HepG2 (cell line): ENCODE measurements at regions not wholly inside any gene's neighbourhood (a gene's known extent, or its start where the extent isn't known, plus 50 kb on each side); places are given as distances from the start of the nearest gene placed in this dataset.

Experiments used
- ATAC-seq: fragments of 200-7000 bp; cut with Tn5 transposase; 3 replicates; pipeline ENCODE4 v1.9.1; 2020; ENCODE audit warnings: mild to moderate bottlenecking, moderate library complexity
- BruUV-seq: library from RNA; stranded (reverse); fragments of 400-500 nt; replicated peaks from 2 replicates; lab custom pipeline; 2021; lab: Mats Ljungman, UMichigan
- CTCF ChIA-PET: fragments of 300-600 bp; formaldehyde crosslinking; extraction: SDS; loops from one replicate; lab custom pipeline; 2021; ENCODE audit warnings: low total read pairs, inconsistent platforms, low intra/inter-chr PET ratio; lab: Yijun Ruan, JAX
- POLR2A ChIA-PET: fragments of 350-600 bp; sonication (Branson Sonifier 250); formaldehyde crosslinking; loops from one replicate; lab custom pipeline; 2020; ENCODE audit warnings: antibody characterized with exemption, inconsistent platforms; lab: Yijun Ruan, JAX
- DNase-seq: peaks from one replicate; pipeline ENCODE4 v3.0.0-alpha.2; 2015; ENCODE audit warnings: low spot score
- FAIRE-seq: peaks from 3 replicates; lab custom pipeline; 2011; peaks lifted over from hg19 to GRCh38; lab: Jason Lieb, UNC
- H2AFZ ChIP-seq: one replicate; pipeline ENCODE4 v1.6.1; 2011; ENCODE audit warnings: low read length, inconsistent platforms
- H3K27ac ChIP-seq: fragments of 300-600 bp; 3 replicates; pipeline ENCODE4 v1.8.0; 2011; ENCODE audit warnings: mixed run types, mild to moderate bottlenecking, mixed read lengths, low read length, inconsistent platforms; ENCODE audit not compliant: insufficient read depth; ENCODE audit errors: extremely low read length
- H3K27me3 ChIP-seq, 2 experiments: fragments of 200-600 bp in 1 of 2; 2 replicates in 1 of 2; 3 replicates in 1 of 2; pipeline versions ENCODE4 v1.6.0 to v1.8.0; 2011; ENCODE audit warnings: low read length in 2 of 2, mild to moderate bottlenecking in 2 of 2, moderate library complexity in 2 of 2, inconsistent platforms in 1 of 2; ENCODE audit not compliant: insufficient read depth in 2 of 2, control insufficient read depth in 1 of 2
- H3K36me3 ChIP-seq, 2 experiments: fragments of 200-600 bp in 1 of 2; replicated peaks in 1 of 2; 2 replicates in 1 of 2; 3 replicates in 1 of 2; pipeline versions ENCODE4 v1.5.1 to v1.8.0; 2011; ENCODE audit warnings: low read length in 2 of 2, inconsistent platforms in 1 of 2; ENCODE audit not compliant: insufficient read depth in 2 of 2, control insufficient read depth in 1 of 2
- H3K4me1 ChIP-seq: 2 replicates; pipeline ENCODE4 v1.5.1; 2012; ENCODE audit warnings: low read length, inconsistent platforms; ENCODE audit not compliant: insufficient read depth
- H3K4me2 ChIP-seq: 2 replicates; pipeline ENCODE4 v1.6.0; 2011; ENCODE audit warnings: low read depth, low read length, inconsistent platforms
- H3K4me3 ChIP-seq, 3 experiments: fragments of 200-600 bp in 1 of 3; sonication (generic), shearing (Covaris generic) in 1 of 3; replicated peaks in 1 of 3; 2 replicates each; pipeline ENCODE4 v1.5.1; 2011 to 2016; ENCODE audit warnings: low read length in 3 of 3, inconsistent platforms in 2 of 3, low read depth in 2 of 3, mild to moderate bottlenecking in 2 of 3, control low read depth in 1 of 3, mixed read lengths in 1 of 3; ENCODE audit not compliant: insufficient read depth in 1 of 3
- H3K79me2 ChIP-seq: one replicate; pipeline ENCODE4 v1.6.1; 2011; ENCODE audit warnings: low read length, inconsistent platforms; ENCODE audit not compliant: insufficient read depth
- H3K9ac ChIP-seq: 2 replicates; pipeline ENCODE4 v1.6.0; 2011; ENCODE audit warnings: mild to moderate bottlenecking, low read depth, low read length, inconsistent platforms; ENCODE audit not compliant: insufficient read depth
- H3K9me3 ChIP-seq: 2 replicates; pipeline ENCODE4 v1.5.1; 2012; ENCODE audit warnings: mild to moderate bottlenecking, low read length
- H4K20me1 ChIP-seq: 2 replicates; pipeline ENCODE4 v1.6.0; 2011; ENCODE audit warnings: inconsistent platforms, mild to moderate bottlenecking, low read length, moderate library complexity; ENCODE audit not compliant: insufficient read depth
- FOXO1 ChIP-seq: sonication (generic); formaldehyde crosslinking; IDR thresholded peaks from 2 replicates; pipeline ENCODE4 v1.4.0; 2020; ENCODE audit warnings: missing genetic modification reagents
- HNRNPUL1 ChIP-seq: fragments of 200-400 bp; formaldehyde crosslinking; IDR thresholded peaks from 2 replicates; pipeline ENCODE4 v1.6.1; 2017; ENCODE audit warnings: low read depth, mild to moderate bottlenecking, low read length, moderate library complexity
- KAT7 ChIP-seq: IDR thresholded peaks from 2 replicates; pipeline ENCODE4 v1.6.1; 2018; ENCODE audit warnings: borderline replicate concordance, missing compliant biosample characterization
- KDM1A ChIP-seq: IDR thresholded peaks from 2 replicates; pipeline ENCODE4 v1.6.1; 2016; ENCODE audit warnings: missing compliant biosample characterization
- NCOA1 ChIP-seq: sonication (generic); formaldehyde crosslinking; IDR thresholded peaks from 2 replicates; pipeline ENCODE4 v1.9.0; 2021; ENCODE audit warnings: missing genetic modification reagents
- PCBP2 ChIP-seq: fragments of 200-400 bp; formaldehyde crosslinking; optimal IDR thresholded peaks from 2 replicates; pipeline ENCODE3; 2018; ENCODE audit warnings: low read length, low read depth; ENCODE audit not compliant: poor library complexity, severe bottlenecking
- ZNF12 ChIP-seq: sonication (generic); formaldehyde crosslinking; IDR thresholded peaks from 2 replicates; pipeline ENCODE4 v1.5.0; 2020; ENCODE audit warnings: missing genetic modification reagents
- ZNF30 ChIP-seq: sonication (generic); formaldehyde crosslinking; IDR thresholded peaks from 2 replicates; pipeline ENCODE4 v1.5.0; 2020; ENCODE audit warnings: mild to moderate bottlenecking, missing genetic modification reagents
- ZSCAN9 ChIP-seq: IDR thresholded peaks from 2 replicates; pipeline ENCODE4 v1.6.1; 2016; ENCODE audit warnings: borderline replicate concordance
- WGBS: methylation state at CpG from one replicate; pipeline ENCODE4 v1.1.6; 2017; ENCODE audit warnings: low lambda C conversion rate; 5-methylcytosine and 5-hydroxymethylcytosine counted together
- in situ Hi-C: cut with HindIII; loops from 2 replicates; pipeline ENCODE4 v1.10.0; 2017; ENCODE audit warnings: low pct_unique_long_range_greater_than_20kb; ENCODE audit not compliant: extremely low pct_ligation_motif_present
- intact Hi-C: fragments of 100-400 bp; cut with micrococcal nuclease; formaldehyde crosslinking; loops from one replicate; pipeline ENCODE4 v1.10.0; 2022; ENCODE audit not compliant: unreplicated experiment
- TF ChIP-seq, protein P1 (sequence below): sonication (generic); formaldehyde crosslinking; IDR thresholded peaks from 2 replicates; pipeline ENCODE4 v1.5.0; 2020; ENCODE audit warnings: missing genetic modification reagents
- TF ChIP-seq, protein P2 (sequence below): sonication (generic); formaldehyde crosslinking; conservative IDR thresholded peaks from 2 replicates; pipeline ENCODE4 v1.8.1; 2023; ENCODE audit warnings: missing genetic modification reagents
- TF ChIP-seq, protein P3 (sequence below): sonication (generic); formaldehyde crosslinking; IDR thresholded peaks from 2 replicates; pipeline ENCODE4 v1.4.0; 2020; ENCODE audit warnings: mild to moderate bottlenecking, missing genetic modification reagents
- TF ChIP-seq, protein P4 (sequence below): sonication (generic); formaldehyde crosslinking; IDR thresholded peaks from 2 replicates; pipeline ENCODE4 v1.5.0; 2020; ENCODE audit warnings: mild to moderate bottlenecking, missing genetic modification reagents, borderline replicate concordance

DNA sequence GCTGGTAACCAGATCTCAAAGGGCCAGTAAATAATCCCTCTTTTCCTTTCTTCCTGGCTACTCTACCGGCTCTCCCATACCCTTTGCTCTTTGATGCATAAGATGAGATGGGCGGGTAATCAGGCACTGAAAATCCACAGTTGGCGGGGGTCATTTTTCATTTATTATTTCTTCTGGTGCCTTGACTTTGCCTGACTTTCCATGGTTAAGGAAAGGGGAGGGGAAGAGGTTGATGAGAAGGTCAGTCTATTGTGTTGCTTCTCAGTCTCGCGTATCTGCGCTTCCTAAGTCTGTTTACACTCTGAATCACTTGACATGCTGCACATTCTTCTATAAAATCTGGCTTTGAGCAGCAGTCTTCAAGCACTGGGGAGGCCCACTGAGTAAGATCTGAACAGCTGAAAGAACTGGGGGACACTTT is 121.1 kb upstream of the HDGFL1 start (continued):
- TF ChIP-seq, protein P1, sequence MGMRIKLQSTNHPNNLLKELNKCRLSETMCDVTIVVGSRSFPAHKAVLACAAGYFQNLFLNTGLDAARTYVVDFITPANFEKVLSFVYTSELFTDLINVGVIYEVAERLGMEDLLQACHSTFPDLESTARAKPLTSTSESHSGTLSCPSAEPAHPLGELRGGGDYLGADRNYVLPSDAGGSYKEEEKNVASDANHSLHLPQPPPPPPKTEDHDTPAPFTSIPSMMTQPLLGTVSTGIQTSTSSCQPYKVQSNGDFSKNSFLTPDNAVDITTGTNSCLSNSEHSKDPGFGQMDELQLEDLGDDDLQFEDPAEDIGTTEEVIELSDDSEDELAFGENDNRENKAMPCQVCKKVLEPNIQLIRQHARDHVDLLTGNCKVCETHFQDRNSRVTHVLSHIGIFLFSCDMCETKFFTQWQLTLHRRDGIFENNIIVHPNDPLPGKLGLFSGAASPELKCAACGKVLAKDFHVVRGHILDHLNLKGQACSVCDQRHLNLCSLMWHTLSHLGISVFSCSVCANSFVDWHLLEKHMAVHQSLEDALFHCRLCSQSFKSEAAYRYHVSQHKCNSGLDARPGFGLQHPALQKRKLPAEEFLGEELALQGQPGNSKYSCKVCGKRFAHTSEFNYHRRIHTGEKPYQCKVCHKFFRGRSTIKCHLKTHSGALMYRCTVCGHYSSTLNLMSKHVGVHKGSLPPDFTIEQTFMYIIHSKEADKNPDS (CRISPR knock-in tag) = no peak

DNA sequence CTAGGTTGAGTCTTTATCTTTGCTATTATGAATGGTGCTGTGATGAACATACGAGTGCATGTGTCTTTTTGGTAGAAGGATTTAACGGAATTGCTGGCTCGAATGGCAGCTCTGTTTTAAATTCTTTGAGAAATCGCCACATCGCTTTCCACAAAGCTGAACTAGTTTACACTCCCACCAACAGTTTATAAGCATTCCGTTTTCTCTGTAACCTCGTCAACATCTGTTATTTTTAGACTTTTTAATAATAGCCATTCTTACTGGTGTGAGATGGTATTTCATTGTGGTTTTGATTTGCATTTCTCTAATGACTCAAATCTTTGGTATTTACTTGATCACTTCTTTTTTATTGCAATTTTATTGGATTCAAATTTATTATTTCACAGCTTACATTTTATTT is 117.4 kb upstream of the HDGFL1 start:
- ChIA-PET POLR2A (no interaction called here), CTCF (no interaction called here)
- 24% methylated on average over 7 of the region's 7 CpGs for WGBS
- H3K4me2 ChIP-seq = no peak overlapping the region
- intact Hi-C loops (no loop called here), in situ Hi-C loops (no loop called here)
- H3K36me3 ChIP-seq = no peaks in the 10 kb centered on the region
- H4K20me1 ChIP-seq = no peaks in the 10 kb centered on the region
- H2AFZ ChIP-seq = no peak overlapping the region
- H3K9me3 ChIP-seq = peaks cover 88% of the 10 kb centered on the region
- FAIRE-seq (no peak), ATAC-seq (no peak), DNase-seq (no peak)
- no TSS peak for BruUV-seq
- H3K4me1 ChIP-seq = no peaks in the 10 kb centered on the region
- H3K9ac ChIP-seq = no peak overlapping the region
- H3K79me2 ChIP-seq = no peaks in the 10 kb centered on the region
- H3K4me3 ChIP-seq = no peak overlapping the region
- no peaks in the 10 kb centered on the region for H3K27me3 ChIP-seq
- H3K27ac ChIP-seq = no peak overlapping the region
- TF ChIP-seq ZNF30 = no peak
- TF ChIP-seq, protein P2, sequence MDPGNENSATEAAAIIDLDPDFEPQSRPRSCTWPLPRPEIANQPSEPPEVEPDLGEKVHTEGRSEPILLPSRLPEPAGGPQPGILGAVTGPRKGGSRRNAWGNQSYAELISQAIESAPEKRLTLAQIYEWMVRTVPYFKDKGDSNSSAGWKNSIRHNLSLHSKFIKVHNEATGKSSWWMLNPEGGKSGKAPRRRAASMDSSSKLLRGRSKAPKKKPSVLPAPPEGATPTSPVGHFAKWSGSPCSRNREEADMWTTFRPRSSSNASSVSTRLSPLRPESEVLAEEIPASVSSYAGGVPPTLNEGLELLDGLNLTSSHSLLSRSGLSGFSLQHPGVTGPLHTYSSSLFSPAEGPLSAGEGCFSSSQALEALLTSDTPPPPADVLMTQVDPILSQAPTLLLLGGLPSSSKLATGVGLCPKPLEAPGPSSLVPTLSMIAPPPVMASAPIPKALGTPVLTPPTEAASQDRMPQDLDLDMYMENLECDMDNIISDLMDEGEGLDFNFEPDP (CRISPR knock-in tag) = no peak
- no peak for TF ChIP-seq HNRNPUL1
- TF ChIP-seq, protein P3, sequence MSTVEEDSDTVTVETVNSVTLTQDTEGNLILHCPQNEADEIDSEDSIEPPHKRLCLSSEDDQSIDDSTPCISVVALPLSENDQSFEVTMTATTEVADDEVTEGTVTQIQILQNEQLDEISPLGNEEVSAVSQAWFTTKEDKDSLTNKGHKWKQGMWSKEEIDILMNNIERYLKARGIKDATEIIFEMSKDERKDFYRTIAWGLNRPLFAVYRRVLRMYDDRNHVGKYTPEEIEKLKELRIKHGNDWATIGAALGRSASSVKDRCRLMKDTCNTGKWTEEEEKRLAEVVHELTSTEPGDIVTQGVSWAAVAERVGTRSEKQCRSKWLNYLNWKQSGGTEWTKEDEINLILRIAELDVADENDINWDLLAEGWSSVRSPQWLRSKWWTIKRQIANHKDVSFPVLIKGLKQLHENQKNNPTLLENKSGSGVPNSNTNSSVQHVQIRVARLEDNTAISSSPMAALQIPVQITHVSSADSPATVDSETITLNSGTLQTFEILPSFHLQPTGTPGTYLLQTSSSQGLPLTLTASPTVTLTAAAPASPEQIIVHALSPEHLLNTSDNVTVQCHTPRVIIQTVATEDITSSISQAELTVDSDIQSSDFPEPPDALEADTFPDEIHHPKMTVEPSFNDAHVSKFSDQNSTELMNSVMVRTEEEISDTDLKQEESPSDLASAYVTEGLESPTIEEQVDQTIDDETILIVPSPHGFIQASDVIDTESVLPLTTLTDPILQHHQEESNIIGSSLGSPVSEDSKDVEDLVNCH (CRISPR knock-in tag) = no peak
- no peak for TF ChIP-seq NCOA1
- no peak for TF ChIP-seq KAT7 (CRISPR knock-in tag)
- TF ChIP-seq, protein P4, sequence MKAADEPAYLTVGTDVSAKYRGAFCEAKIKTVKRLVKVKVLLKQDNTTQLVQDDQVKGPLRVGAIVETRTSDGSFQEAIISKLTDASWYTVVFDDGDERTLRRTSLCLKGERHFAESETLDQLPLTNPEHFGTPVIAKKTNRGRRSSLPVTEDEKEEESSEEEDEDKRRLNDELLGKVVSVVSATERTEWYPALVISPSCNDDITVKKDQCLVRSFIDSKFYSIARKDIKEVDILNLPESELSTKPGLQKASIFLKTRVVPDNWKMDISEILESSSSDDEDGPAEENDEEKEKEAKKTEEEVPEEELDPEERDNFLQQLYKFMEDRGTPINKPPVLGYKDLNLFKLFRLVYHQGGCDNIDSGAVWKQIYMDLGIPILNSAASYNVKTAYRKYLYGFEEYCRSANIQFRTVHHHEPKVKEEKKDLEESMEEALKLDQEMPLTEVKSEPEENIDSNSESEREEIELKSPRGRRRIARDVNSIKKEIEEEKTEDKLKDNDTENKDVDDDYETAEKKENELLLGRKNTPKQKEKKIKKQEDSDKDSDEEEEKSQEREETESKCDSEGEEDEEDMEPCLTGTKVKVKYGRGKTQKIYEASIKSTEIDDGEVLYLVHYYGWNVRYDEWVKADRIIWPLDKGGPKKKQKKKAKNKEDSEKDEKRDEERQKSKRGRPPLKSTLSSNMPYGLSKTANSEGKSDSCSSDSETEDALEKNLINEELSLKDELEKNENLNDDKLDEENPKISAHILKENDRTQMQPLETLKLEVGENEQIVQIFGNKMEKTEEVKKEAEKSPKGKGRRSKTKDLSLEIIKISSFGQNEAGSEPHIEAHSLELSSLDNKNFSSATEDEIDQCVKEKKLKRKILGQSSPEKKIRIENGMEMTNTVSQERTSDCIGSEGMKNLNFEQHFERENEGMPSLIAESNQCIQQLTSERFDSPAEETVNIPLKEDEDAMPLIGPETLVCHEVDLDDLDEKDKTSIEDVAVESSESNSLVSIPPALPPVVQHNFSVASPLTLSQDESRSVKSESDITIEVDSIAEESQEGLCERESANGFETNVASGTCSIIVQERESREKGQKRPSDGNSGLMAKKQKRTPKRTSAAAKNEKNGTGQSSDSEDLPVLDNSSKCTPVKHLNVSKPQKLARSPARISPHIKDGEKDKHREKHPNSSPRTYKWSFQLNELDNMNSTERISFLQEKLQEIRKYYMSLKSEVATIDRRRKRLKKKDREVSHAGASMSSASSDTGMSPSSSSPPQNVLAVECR = no peak
- TF ChIP-seq ZNF12 = no peak
- no peak for TF ChIP-seq ZSCAN9 (CRISPR knock-in tag)
- no peak for TF ChIP-seq KDM1A (CRISPR knock-in tag)
- no peak for TF ChIP-seq PCBP2
- TF ChIP-seq FOXO1 = no peak
